ENCODE measurements at regions not wholly inside any gene's neighbourhood (a gene's known extent, or its start where the extent isn't known, plus 50 kb on each side); places are given as distances from the start of the nearest gene placed in this dataset.

DNA sequence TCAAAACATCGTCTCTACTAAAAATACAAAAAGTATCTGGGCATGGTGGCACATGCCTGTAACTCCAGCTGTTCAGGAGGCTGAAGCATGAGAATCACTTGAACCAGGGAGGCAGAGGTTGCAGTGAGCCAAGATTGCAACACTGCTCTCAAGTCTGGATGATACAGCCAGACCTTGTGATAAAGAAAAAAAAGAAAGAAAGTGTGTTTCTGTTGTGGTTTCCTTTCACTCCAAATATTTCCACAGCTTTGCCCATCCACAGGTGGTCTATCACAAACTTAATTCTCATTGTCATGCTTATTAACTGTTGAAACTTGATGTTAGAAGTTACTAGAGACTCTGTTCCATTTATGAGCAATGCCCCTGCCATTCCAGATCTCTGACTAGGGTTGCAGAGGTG lies 316.0 kb upstream of the SEMA3C start:
- FAIRE-seq = no peak

DNA sequence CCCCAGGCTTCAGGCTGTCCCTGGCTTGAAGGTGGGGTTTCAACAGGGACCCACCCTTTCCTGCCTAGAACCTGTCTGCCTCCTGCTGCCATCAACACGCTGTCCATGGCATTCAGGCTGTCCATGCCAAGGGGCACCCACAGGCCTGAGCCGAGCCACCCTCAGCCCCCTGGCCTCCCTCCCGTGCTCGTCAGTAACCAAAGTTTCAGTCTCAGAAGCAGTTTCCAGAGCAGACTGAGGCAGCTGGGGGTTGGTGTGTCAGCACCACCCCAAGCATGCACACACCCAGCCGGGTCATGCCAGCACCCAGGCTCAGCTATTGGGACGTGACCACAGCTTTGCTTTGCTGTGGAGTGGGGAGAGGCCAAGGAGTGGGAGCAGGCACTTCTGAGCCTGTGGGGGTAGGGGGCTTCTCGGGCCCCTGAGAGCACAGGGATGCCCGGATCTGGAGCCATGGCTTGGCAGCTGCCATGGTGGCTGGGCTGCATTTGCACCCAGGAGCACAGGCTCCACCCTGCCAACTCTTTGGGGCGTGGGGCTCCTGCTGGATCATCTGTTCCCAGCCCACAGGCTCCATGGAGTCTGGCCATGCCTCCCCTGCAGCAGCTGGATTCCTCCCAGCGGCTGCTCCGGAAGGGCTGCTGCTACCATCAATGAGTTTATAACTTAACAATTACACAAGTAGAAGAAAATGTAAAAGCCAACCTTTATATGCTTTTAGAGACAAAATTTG lies 314.5 kb upstream of the SEMA3C start:
- no peaks in the 10 kb centered on the region for H3K9me1 ChIP-seq (ENCODE audit: control insufficient read depth, extremely low read depth, insufficient read depth, low read length)
- no peak overlapping the region for H3K4me2 ChIP-seq (ENCODE audit: control insufficient read depth, extremely low read depth, insufficient read depth, low read depth, low read length)
- no peaks in the 10 kb centered on the region for H3K9me3 ChIP-seq (ENCODE audit: control insufficient read depth, low read depth, low read length)
- DNase-seq (ENCODE audit: low read depth, low spot score) = no peak
- H2AFZ ChIP-seq (ENCODE audit: control insufficient read depth, low read length) = no peak overlapping the region
- H3K4me1 ChIP-seq (ENCODE audit: control insufficient read depth, extremely low read depth, insufficient read depth, low read length) = no peaks in the 10 kb centered on the region
- no peak for TF ChIP-seq EZH2 (IDR thresholded peaks at IDR 0.05; ENCODE audit: low read length)
- TF ChIP-seq, protein P1, sequence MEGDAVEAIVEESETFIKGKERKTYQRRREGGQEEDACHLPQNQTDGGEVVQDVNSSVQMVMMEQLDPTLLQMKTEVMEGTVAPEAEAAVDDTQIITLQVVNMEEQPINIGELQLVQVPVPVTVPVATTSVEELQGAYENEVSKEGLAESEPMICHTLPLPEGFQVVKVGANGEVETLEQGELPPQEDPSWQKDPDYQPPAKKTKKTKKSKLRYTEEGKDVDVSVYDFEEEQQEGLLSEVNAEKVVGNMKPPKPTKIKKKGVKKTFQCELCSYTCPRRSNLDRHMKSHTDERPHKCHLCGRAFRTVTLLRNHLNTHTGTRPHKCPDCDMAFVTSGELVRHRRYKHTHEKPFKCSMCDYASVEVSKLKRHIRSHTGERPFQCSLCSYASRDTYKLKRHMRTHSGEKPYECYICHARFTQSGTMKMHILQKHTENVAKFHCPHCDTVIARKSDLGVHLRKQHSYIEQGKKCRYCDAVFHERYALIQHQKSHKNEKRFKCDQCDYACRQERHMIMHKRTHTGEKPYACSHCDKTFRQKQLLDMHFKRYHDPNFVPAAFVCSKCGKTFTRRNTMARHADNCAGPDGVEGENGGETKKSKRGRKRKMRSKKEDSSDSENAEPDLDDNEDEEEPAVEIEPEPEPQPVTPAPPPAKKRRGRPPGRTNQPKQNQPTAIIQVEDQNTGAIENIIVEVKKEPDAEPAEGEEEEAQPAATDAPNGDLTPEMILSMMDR (optimal IDR thresholded peaks at IDR 0.05 in 1 of 3, IDR thresholded peaks at IDR 0.05 in 1 of 3, conservative IDR thresholded peaks at IDR 0.05 in 1 of 3; ENCODE audit: extremely low read depth in 1 of 3, insufficient read depth in 2 of 3, low read length in 3 of 3) = no peak
- H3K27ac ChIP-seq (ENCODE audit: control insufficient read depth, insufficient read depth, low read length) = no peak overlapping the region
- no peak overlapping the region for H3K4me3 ChIP-seq (ENCODE audit: control insufficient read depth in 2 of 3, extremely low read depth in 1 of 3, insufficient read depth in 2 of 3, low read depth in 1 of 3, low read length in 3 of 3)
- no peak for FAIRE-seq
- H3K36me3 ChIP-seq (ENCODE audit: control insufficient read depth in 2 of 2, extremely low read depth in 1 of 2, insufficient read depth in 2 of 2, low read length in 2 of 2) = no peaks in the 10 kb centered on the region
- no peaks in the 10 kb centered on the region for H3K79me2 ChIP-seq (ENCODE audit: control insufficient read depth, insufficient read depth, low read length)
- no peak overlapping the region for H3K9ac ChIP-seq (ENCODE audit: control insufficient read depth, extremely low read depth, insufficient read depth, low read length)
- dilution Hi-C loops (cut with MboI; ENCODE audit: extremely low pct_ligation_motif_present, low sequenced_read_pairs) = no loop called here
- H4K20me1 ChIP-seq (ENCODE audit: control insufficient read depth, extremely low read depth, insufficient read depth, low read length) = no peaks in the 10 kb centered on the region
- no peaks in the 10 kb centered on the region for H3K27me3 ChIP-seq (ENCODE audit: control insufficient read depth, extremely low read depth, insufficient read depth, low read length)

More for the DNA sequence above, 316.0 kb upstream of the SEMA3C start:
- TF ChIP-seq EZH2 (IDR thresholded peaks at IDR 0.05; ENCODE audit: low read length) = no peak
- TF ChIP-seq, protein P1 (optimal IDR thresholded peaks at IDR 0.05 in 1 of 3, IDR thresholded peaks at IDR 0.05 in 1 of 3, conservative IDR thresholded peaks at IDR 0.05 in 1 of 3; ENCODE audit: extremely low read depth in 1 of 3, insufficient read depth in 2 of 3, low read length in 3 of 3) = no peak
- H2AFZ ChIP-seq (ENCODE audit: control insufficient read depth, low read length) = no peak overlapping the region
- H3K9ac ChIP-seq (ENCODE audit: control insufficient read depth, extremely low read depth, insufficient read depth, low read length) = no peak overlapping the region
- no peaks in the 10 kb centered on the region for H3K36me3 ChIP-seq (ENCODE audit: control insufficient read depth in 2 of 2, extremely low read depth in 1 of 2, insufficient read depth in 2 of 2, low read length in 2 of 2)
- no peak overlapping the region for H3K4me2 ChIP-seq (ENCODE audit: control insufficient read depth, extremely low read depth, insufficient read depth, low read depth, low read length)
- no peak for DNase-seq (ENCODE audit: low read depth, low spot score)
- H3K27ac ChIP-seq (ENCODE audit: control insufficient read depth, insufficient read depth, low read length) = no peak overlapping the region
- H4K20me1 ChIP-seq (ENCODE audit: control insufficient read depth, extremely low read depth, insufficient read depth, low read length) = no peaks in the 10 kb centered on the region
- no peaks in the 10 kb centered on the region for H3K79me2 ChIP-seq (ENCODE audit: control insufficient read depth, insufficient read depth, low read length)
- dilution Hi-C loops (cut with MboI; ENCODE audit: extremely low pct_ligation_motif_present, low sequenced_read_pairs) = no loop called here
- H3K9me1 ChIP-seq (ENCODE audit: control insufficient read depth, extremely low read depth, insufficient read depth, low read length) = no peaks in the 10 kb centered on the region
- H3K9me3 ChIP-seq (ENCODE audit: control insufficient read depth, low read depth, low read length) = no peaks in the 10 kb centered on the region
- no peaks in the 10 kb centered on the region for H3K27me3 ChIP-seq (ENCODE audit: control insufficient read depth, extremely low read depth, insufficient read depth, low read length)
- H3K4me3 ChIP-seq (ENCODE audit: control insufficient read depth in 2 of 3, extremely low read depth in 1 of 3, insufficient read depth in 2 of 3, low read depth in 1 of 3, low read length in 3 of 3) = no peak overlapping the region
- H3K4me1 ChIP-seq (ENCODE audit: control insufficient read depth, extremely low read depth, insufficient read depth, low read length) = no peaks in the 10 kb centered on the region
